Transverse colon (tissue), 4 donors: ENCODE measurements at regions not wholly inside any gene's neighbourhood (a gene's known extent, or its start where the extent isn't known, plus 50 kb on each side); places are given as distances from the start of the nearest gene placed in this dataset.

Experiments used
- CTCF ChIP-seq, 5 experiments: fragments of 200-600 bp in 3 of 5; fragments of 450-650 bp in 2 of 5; sonication (generic) in 3 of 5; IDR thresholded peaks; 1 replicate in 2 of 5; 2 replicates in 3 of 5; pipeline ENCODE4 v1.5.1; 2016 to 2017; ENCODE audit warnings: antibody characterized with exemption in 5 of 5, inconsistent platforms in 3 of 5, mild to moderate bottlenecking in 2 of 5, moderate library complexity in 1 of 5
- EP300 ChIP-seq: sonication (generic); formaldehyde crosslinking; IDR thresholded peaks from one replicate; pipeline ENCODE4 v1.6.1; 2017; ENCODE audit warnings: antibody characterized with exemption, low read depth
- POLR2A ChIP-seq: fragments of 450-650 bp; IDR thresholded peaks from one replicate; pipeline ENCODE4 v1.6.1; 2016; ENCODE audit warnings: antibody characterized with exemption, mild to moderate bottlenecking, moderate library complexity
- POLR2AphosphoS5 ChIP-seq, 3 donors: sonication (generic); formaldehyde crosslinking; IDR thresholded peaks; one replicate each; pipeline ENCODE4 v1.6.1; 2016; ENCODE audit warnings: antibody characterized with exemption in 3 of 3

- TF ChIP-seq CTCF (IDR thresholded peaks at IDR 0.05), result no peak
- no peak for TF ChIP-seq POLR2A
- TF ChIP-seq POLR2AphosphoS5 (IDR thresholded peaks at IDR 0.05), result no peak
- no peak for TF ChIP-seq EP300
Observed at GRCh38 chr18:53920312-53921075, 304.0 kb downstream of the MBD2 start.
